Mesenchymal stem cell (in vitro differentiated cells and primary cell): ENCODE measurements at regions not wholly inside any gene's neighbourhood (a gene's known extent, or its start where the extent isn't known, plus 50 kb on each side); places are given as distances from the start of the nearest gene placed in this dataset.

ENCODE experiments used
- DNase-seq: peaks from one replicate; pipeline ENCODE4 v3.0.0-alpha.2; 2013
- H2AFZ ChIP-seq: one replicate; pipeline ENCODE4 v1.6.1; 2013; ENCODE audit warnings: low read depth, mild to moderate bottlenecking, control low read depth, inconsistent platforms, low read length, moderate library complexity
- H2AK5ac ChIP-seq: 2 replicates; pipeline ENCODE4 v1.6.1; 2013; ENCODE audit warnings: low read length, moderate library complexity, mild to moderate bottlenecking, inconsistent platforms; ENCODE audit not compliant: severe bottlenecking
- H2BK120ac ChIP-seq: one replicate; pipeline ENCODE4 v1.6.1; 2013; ENCODE audit warnings: low read depth, mild to moderate bottlenecking, inconsistent platforms, low read length, moderate library complexity
- H2BK12ac ChIP-seq, 2 experiments: one replicate each; pipeline ENCODE4 v1.6.1; 2013; ENCODE audit warnings: inconsistent platforms in 2 of 2, low read length in 2 of 2, mild to moderate bottlenecking in 2 of 2, moderate library complexity in 2 of 2, control low read depth in 1 of 2
- H2BK15ac ChIP-seq: one replicate; pipeline ENCODE4 v1.6.1; 2013; ENCODE audit warnings: mild to moderate bottlenecking, low read depth, inconsistent platforms; ENCODE audit not compliant: poor library complexity, severe bottlenecking
- H2BK5ac ChIP-seq: 2 replicates; pipeline ENCODE4 v1.6.1; 2013; ENCODE audit warnings: low read depth, mild to moderate bottlenecking, low read length, control low read depth, inconsistent platforms; ENCODE audit not compliant: poor library complexity, severe bottlenecking
- H3K14ac ChIP-seq, 2 experiments: one replicate each; pipeline ENCODE4 v1.6.1; 2013; ENCODE audit warnings: inconsistent platforms in 2 of 2, low read length in 2 of 2, control low read depth in 1 of 2, mild to moderate bottlenecking in 1 of 2, moderate library complexity in 1 of 2
- H3K18ac ChIP-seq, 2 experiments: one replicate each; pipeline ENCODE4 v1.6.1; 2013; ENCODE audit warnings: inconsistent platforms in 2 of 2, low read length in 2 of 2, control low read depth in 1 of 2, low read depth in 1 of 2, mild to moderate bottlenecking in 1 of 2
- H3K23ac ChIP-seq, 2 experiments: one replicate each; pipeline ENCODE4 v1.6.1; 2013; ENCODE audit warnings: inconsistent platforms in 2 of 2, low read length in 2 of 2, mild to moderate bottlenecking in 2 of 2, moderate library complexity in 2 of 2, control low read depth in 1 of 2
- H3K27ac ChIP-seq: 2 replicates; pipeline ENCODE4 v1.5.1; 2013; ENCODE audit warnings: mild to moderate bottlenecking, moderate library complexity, low read length, control low read depth, inconsistent platforms; ENCODE audit not compliant: poor library complexity, severe bottlenecking
- H3K27me3 ChIP-seq, 2 experiments: 2 replicates each; pipeline versions ENCODE4 v1.6.1 to v1.7.0; 2013; ENCODE audit warnings: low read length in 2 of 2, mild to moderate bottlenecking in 2 of 2, moderate library complexity in 2 of 2, control low read depth in 1 of 2, inconsistent platforms in 1 of 2; ENCODE audit not compliant: control insufficient read depth in 1 of 2, insufficient read depth in 1 of 2
- H3K36me3 ChIP-seq, 2 experiments: 2 replicates each; pipeline versions ENCODE4 v1.6.1 to v1.7.0; 2013; ENCODE audit warnings: low read length in 2 of 2, control low read depth in 1 of 2, inconsistent platforms in 1 of 2, low read depth in 1 of 2, mild to moderate bottlenecking in 1 of 2; ENCODE audit not compliant: insufficient read depth in 2 of 2, control insufficient read depth in 1 of 2
- H3K4ac ChIP-seq, 2 experiments: one replicate each; pipeline ENCODE4 v1.6.1; 2013; ENCODE audit warnings: inconsistent platforms in 2 of 2, low read length in 2 of 2, mild to moderate bottlenecking in 2 of 2, moderate library complexity in 2 of 2, control low read depth in 1 of 2, low read depth in 1 of 2
- H3K4me1 ChIP-seq: 2 replicates; pipeline ENCODE4 v1.6.1; 2013; ENCODE audit warnings: low read depth, low read length, control low read depth; ENCODE audit not compliant: control insufficient read depth, insufficient read depth
- H3K4me2 ChIP-seq: 2 replicates; pipeline ENCODE4 v1.6.1; 2013; ENCODE audit warnings: low read length, mild to moderate bottlenecking, inconsistent platforms; ENCODE audit not compliant: poor library complexity, severe bottlenecking
- H3K4me3 ChIP-seq, 2 experiments: 2 replicates each; pipeline versions ENCODE4 v1.5.1 to v1.7.0; 2013; ENCODE audit warnings: low read length in 2 of 2, mild to moderate bottlenecking in 2 of 2, control low read depth in 1 of 2, low read depth in 1 of 2; ENCODE audit not compliant: insufficient read depth in 1 of 2
- H3K79me1 ChIP-seq: replicated peaks from 2 replicates; pipeline ENCODE4 v1.6.1; 2013; ENCODE audit warnings: mild to moderate bottlenecking, control low read depth, low read length, inconsistent platforms; ENCODE audit not compliant: poor library complexity, severe bottlenecking
- H3K9ac ChIP-seq: 2 replicates; pipeline ENCODE4 v1.7.0; 2013; ENCODE audit warnings: mild to moderate bottlenecking, low read length, moderate library complexity
- H3K9me3 ChIP-seq: 2 replicates; pipeline ENCODE4 v1.7.0; 2013; ENCODE audit warnings: mild to moderate bottlenecking, low read length; ENCODE audit not compliant: control insufficient read depth
- H4K8ac ChIP-seq: one replicate; pipeline ENCODE4 v1.6.1; 2013; ENCODE audit warnings: inconsistent platforms, mild to moderate bottlenecking, low read length, moderate library complexity
- H4K91ac ChIP-seq: one replicate; pipeline ENCODE4 v1.6.1; 2013; ENCODE audit warnings: mild to moderate bottlenecking, low read length, inconsistent platforms
- WGBS: methylation state at CpG from one replicate; pipeline ENCODE4 v1.1.7; 2013; ENCODE audit warnings: mixed read lengths; 5-methylcytosine and 5-hydroxymethylcytosine counted together

- Histone ChIP-seq H3K4ac (no peak overlapping the region), H2BK120ac (no peak overlapping the region), H3K27ac (no peak overlapping the region), H2AFZ (no peak overlapping the region), H3K9ac (no peak overlapping the region), H3K4me1 (no peaks in the 10 kb centered on the region), H2BK5ac (no peak overlapping the region), H3K14ac (no peak overlapping the region), H3K4me3 (no peak overlapping the region), H3K9me3 (no peaks in the 10 kb centered on the region), H4K91ac (no peak overlapping the region), H3K27me3 (no peaks in the 10 kb centered on the region), H2BK12ac (no peak overlapping the region), H3K4me2 (no peak overlapping the region), H4K8ac (no peak overlapping the region), H2BK15ac (no peak overlapping the region), H3K79me1 (no peaks in the 10 kb centered on the region), H3K18ac (no peak overlapping the region), H3K36me3 (no peaks in the 10 kb centered on the region), H2AK5ac (no peak overlapping the region), H3K23ac (no peak overlapping the region)
- WGBS, result 84% methylated on average over 2 of the region's 2 CpGs
- DNase-seq, result no peak
Observed at GRCh38 chrX:34810916-34811315, 131.7 kb upstream of the FAM47B start.

GRCh38 chrX:34813618-34814017, 129.0 kb upstream of the FAM47B start:
- no CpG with 5 or more reads among the region's 1 CpG for WGBS
- H3K18ac ChIP-seq, result no peak overlapping the region

GRCh38 chrX:34826964-34827363, 115.6 kb upstream of the FAM47B start:
- H3K27ac ChIP-seq, result no peak overlapping the region
- H3K4me3 ChIP-seq, result no peak overlapping the region
- H2BK120ac ChIP-seq, result no peak overlapping the region
- no peak overlapping the region for H2BK12ac ChIP-seq
- no peaks in the 10 kb centered on the region for H3K9me3 ChIP-seq
- H4K8ac ChIP-seq, result no peak overlapping the region
- no peak overlapping the region for H2BK5ac ChIP-seq
- no peaks in the 10 kb centered on the region for H3K4me1 ChIP-seq
- H3K18ac ChIP-seq, result no peak overlapping the region
- no peak overlapping the region for H2AFZ ChIP-seq
- H2BK15ac ChIP-seq, result no peak overlapping the region
- H3K27me3 ChIP-seq, result no peaks in the 10 kb centered on the region
- H3K4me2 ChIP-seq, result no peak overlapping the region
- no peak overlapping the region for H3K14ac ChIP-seq
- WGBS, result no CpG with 5 or more reads among the region's 3 CpGs
- H3K9ac ChIP-seq, result no peak overlapping the region
- no peak for DNase-seq
- no peak overlapping the region for H3K4ac ChIP-seq
- no peak overlapping the region for H4K91ac ChIP-seq
- no peak overlapping the region for H3K23ac ChIP-seq
- no peak overlapping the region for H2AK5ac ChIP-seq
- no peaks in the 10 kb centered on the region for H3K36me3 ChIP-seq
- H3K79me1 ChIP-seq, result no peaks in the 10 kb centered on the region

More at GRCh38 chrX:34813618-34814017, 129.0 kb upstream of the FAM47B start:
- Histone ChIP-seq H3K23ac (no peak overlapping the region), H3K4ac (no peak overlapping the region), H3K4me1 (no peaks in the 10 kb centered on the region), H3K36me3 (no peaks in the 10 kb centered on the region), H3K9me3 (no peaks in the 10 kb centered on the region), H4K91ac (no peak overlapping the region), H3K27me3 (no peaks in the 10 kb centered on the region), H3K14ac (no peak overlapping the region), H3K27ac (no peak overlapping the region), H2BK12ac (no peak overlapping the region), H2AFZ (no peak overlapping the region), H3K4me3 (no peak overlapping the region), H4K8ac (no peak overlapping the region), H3K9ac (no peak overlapping the region), H3K4me2 (no peak overlapping the region), H2BK120ac (no peak overlapping the region), H2AK5ac (no peak overlapping the region), H2BK5ac (no peak overlapping the region), H3K79me1 (no peaks in the 10 kb centered on the region), H2BK15ac (no peak overlapping the region)
- DNase-seq, result no peak

GRCh38 chrX:34839451-34839850, 103.1 kb upstream of the FAM47B start:
- Histone ChIP-seq H3K23ac (no peak overlapping the region), H3K9me3 (peaks cover 17% of the 10 kb centered on the region)

More at GRCh38 chrX:34839451-34839850, 103.1 kb upstream of the FAM47B start:
- Histone ChIP-seq H2BK15ac (no peak overlapping the region), H3K4me3 (no peak overlapping the region), H2AK5ac (no peak overlapping the region), H3K9ac (no peak overlapping the region), H3K27me3 (no peaks in the 10 kb centered on the region), H2BK5ac (no peak overlapping the region), H2BK12ac (no peak overlapping the region), H3K4me1 (no peaks in the 10 kb centered on the region), H3K27ac (no peak overlapping the region), H4K8ac (no peak overlapping the region), H2AFZ (no peak overlapping the region), H3K4ac (no peak overlapping the region), H2BK120ac (no peak overlapping the region), H3K79me1 (no peaks in the 10 kb centered on the region), H3K14ac (no peak overlapping the region), H3K18ac (no peak overlapping the region), H3K36me3 (no peaks in the 10 kb centered on the region), H4K91ac (no peak overlapping the region), H3K4me2 (no peak overlapping the region)
- no peak for DNase-seq
- WGBS, result 100% methylated on average over 1 of the region's 3 CpGs
